ENCODE measurements at regions not wholly inside any gene's neighbourhood (a gene's known extent, or its start where the extent isn't known, plus 50 kb on each side); places are given as distances from the start of the nearest gene placed in this dataset.

GRCh38 chr22:47740109-47740805 is 977.8 kb downstream of the TBC1D22A start:
- no peak for DNase-seq

- DNase-seq, result no peak
These were observed 977.0 kb downstream of the TBC1D22A start for GRCh38 chr22:47739291-47740015.

- DNase-seq, result no peak
These were observed 976.1 kb downstream of the TBC1D22A start for GRCh38 chr22:47738472-47739013.

DNA sequence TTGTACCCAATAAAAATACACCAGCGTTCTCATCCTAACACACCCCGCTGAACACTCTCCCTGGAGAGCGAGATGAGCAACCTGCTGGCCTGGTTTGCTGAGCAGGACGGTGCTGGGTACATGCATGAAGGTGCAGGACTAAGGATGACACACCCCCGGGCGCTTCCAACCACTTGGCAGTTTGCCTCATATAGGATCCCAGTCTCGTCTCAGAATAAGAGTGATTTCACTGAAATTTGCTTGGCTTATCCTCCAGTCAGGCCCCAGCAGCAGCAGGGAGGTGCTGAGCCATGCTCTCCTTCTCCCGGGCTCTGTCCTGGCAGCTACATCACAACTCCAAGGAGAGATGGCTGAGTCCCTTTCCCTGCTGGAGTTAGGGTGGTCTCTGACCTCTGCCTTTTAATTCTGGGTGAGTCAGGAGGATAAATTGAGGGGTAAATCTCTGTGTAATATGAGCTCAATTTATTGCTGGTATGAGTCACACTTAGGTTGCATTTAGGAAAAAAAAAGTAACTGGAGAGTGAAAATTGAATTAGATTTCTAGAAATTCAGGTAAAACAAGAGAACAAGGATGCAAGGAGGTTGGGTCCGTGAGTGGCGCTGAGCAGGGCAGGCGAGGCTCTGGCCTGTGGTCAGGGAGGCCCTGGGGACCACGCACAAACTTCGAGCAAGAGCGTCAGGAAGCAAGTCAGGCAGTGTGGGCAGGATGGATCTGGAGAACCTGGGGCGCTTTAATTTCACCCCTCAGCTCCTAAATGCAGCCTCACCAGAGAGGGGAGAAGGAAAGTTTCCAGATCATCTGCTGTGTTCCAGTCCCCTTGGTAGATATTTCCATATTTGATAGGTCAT is 974.0 kb downstream of the TBC1D22A start:
- DNase-seq, result no peak

DNA sequence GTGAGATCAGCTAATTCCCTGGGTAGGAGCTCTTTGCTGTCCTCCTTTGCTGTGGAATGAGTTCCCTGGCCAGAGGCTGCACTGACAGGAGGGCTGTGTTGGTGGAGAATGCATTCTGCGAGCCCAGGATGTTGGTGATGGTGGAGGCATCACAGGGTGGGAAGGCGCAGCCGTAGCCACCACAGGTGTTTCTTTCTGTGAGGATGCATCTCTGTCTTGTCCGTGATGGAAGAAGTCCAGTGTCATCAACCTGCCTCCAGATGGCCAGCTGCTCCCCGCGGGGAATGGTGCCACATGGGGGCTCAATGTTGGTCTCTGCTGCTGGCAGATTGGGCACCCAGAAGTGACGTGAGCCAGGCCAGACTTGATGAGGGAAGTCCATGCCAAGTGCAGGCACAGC is 972.1 kb downstream of the TBC1D22A start:
- no peak for DNase-seq

GRCh38 chr22:47727641-47728040 is 965.2 kb downstream of the TBC1D22A start:
- DNase-seq, result no peak

DNA sequence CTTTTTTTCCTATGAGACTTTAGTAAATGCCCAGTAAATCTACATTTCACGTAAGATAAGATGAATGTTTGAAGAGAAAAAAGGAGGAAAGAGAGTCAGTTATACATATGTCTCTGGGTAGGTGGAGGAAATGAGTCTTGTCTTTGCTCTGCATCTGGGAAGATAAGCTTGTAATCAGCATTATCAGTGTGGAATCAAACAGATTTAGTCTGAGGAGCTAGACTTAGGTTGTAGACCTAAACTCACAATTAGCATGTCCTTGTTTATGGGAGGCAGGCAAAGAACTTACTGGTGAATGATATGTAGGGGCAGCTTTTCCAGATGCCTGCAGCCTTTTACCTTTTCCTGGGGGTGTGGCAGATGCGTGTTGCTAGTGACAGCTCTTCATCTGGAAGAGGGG is 962.3 kb downstream of the TBC1D22A start:
- no peak for DNase-seq

DNA sequence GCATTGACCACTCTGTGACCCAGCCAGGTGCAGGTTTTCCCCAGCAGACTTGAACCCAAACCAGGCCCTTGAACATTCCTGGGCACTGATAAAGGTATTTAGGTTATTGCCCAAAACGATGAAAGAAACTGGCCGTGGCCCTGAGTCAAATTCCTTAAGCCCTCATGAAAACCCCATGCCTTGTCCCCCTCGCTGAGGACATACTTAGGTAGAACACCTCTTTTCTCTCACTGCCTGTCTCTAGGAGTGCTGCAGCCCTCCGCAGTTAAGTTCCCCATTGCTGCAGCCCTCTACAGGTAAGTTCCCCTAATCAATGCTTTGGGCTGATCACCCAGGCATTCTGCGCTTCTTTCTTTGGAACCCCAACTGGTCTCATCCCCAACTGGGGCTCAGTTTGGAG is 961.6 kb downstream of the TBC1D22A start:
- no peak for DNase-seq

DNA sequence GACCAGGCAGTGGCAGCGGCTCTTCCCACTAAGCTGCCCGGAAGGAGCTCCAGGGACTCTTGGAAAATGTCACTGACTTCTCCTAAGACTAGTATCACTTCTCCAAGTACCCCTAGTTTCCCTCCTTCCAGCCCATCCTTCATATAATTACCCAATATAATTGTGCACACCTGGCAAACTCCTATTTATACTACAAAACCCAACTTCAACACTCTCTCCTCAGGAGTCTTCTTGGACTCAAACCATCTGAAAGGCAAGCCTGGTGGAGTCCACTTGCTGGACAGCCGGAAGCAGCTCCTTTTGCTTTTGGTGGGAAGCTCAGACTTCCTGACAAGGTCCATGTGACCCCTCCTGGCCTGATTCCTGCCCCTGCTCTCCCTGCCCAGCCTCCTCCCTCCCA is 955.9 kb downstream of the TBC1D22A start:
- DNase-seq, result no peak

- DNase-seq, result no peak
These were observed 954.6 kb downstream of the TBC1D22A start for GRCh38 chr22:47716890-47717615.

- DNase-seq, result no peak
These were observed 953.6 kb downstream of the TBC1D22A start for GRCh38 chr22:47715866-47716578.

DNA sequence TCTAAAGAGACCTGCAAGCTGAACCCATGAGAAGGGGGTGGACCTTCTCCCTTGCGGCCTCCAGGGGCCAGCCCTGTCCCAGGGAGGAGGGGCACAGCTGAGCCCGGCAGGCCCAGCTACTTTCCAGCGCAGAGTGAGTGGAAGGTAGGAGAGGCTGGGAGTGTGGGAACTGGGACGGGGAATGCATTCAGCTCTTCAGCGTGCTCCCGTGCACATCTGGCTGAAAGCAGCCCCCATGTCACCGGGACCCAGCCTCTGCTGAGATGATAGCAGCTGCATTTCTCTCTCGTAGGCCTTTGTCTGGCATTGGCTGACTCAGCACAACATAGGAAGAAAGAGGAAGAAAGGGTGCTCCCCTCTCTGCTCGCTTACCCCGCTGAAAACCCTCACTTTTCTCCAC is 951.5 kb downstream of the TBC1D22A start:
- peak; percentile 11 for DNase-seq

- DNase-seq, result no peak
These were observed 947.7 kb downstream of the TBC1D22A start for GRCh38 chr22:47710135-47710534.

DNA sequence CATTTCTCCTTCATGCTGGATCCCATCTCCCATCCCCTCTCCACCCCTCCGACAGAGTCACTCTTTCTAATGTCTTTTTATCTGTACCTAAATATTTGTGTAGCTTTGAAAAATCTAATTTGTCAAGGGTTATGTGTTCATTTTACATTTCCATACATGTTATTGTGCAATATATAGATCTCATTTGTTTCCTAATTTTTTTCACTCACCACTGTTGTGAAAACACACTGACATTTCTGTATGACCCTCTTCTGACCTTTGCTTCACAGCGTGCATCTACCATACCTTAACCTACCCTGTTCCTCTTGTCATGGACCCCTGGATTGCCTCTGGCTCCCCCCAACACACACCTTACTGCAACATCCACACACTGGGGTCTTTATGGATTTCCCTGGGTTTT is 942.9 kb downstream of the TBC1D22A start:
- no peak for DNase-seq

DNA sequence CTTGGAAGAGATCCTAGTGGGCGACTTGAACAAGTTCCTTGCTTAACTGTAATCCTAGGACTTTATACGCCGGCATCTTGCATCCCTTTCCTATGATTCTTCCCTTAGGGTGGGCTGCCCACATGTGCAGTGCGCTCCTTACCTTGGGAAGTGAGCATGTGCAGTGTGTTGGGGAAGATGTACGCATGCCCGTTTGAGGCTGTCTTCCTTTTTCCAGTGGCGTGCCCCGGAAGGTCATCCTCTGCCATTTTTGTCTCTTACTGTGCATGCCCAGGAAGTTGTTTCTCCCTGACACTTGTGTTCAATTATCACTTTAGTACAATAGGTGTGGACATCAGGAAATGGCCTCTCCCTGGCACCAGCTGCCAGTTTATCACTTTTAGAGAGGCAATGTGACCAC is 936.5 kb downstream of the TBC1D22A start:
- DNase-seq, result no peak

- DNase-seq, result no peak
These were observed 935.4 kb downstream of the TBC1D22A start for GRCh38 chr22:47697861-47698260.

DNA sequence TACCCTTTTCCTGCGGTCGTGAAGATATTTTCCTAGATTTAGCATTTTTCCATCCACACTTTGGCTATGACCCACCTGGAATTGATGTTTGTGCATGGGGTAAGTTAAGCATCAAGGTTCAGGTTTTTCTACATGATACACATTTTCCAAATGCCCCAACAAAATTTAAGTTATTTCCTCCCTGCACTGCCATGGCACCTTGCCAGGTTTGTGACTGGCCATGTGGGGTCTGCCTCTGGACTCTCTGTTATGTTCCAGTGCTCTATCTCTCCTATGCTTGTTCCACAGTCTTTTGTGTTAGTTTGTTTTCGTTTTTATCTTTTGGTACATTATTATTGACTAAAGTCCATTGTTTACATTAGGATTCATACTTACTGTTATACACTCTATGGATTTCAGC is 934.3 kb downstream of the TBC1D22A start:
- no peak for DNase-seq

DNA sequence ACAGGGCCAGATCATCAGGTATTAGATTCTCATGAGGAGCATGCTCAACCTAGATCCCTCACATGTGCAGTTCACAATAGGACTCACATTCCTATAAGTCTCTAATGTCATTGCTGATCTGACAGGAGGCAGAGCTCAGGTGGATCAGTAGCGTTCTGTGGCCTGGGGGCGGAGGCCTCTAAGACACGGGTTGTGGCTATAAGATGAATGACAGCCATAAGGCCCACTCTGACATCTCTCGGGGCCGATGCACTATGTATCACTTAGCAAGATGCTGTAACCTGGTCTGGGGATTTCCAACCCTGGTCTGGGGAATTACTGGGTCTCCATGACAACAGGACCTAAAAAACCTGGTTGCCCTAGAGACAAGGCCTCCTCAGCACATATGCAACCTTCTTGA is 932.7 kb downstream of the TBC1D22A start:
- DNase-seq, result no peak

DNA sequence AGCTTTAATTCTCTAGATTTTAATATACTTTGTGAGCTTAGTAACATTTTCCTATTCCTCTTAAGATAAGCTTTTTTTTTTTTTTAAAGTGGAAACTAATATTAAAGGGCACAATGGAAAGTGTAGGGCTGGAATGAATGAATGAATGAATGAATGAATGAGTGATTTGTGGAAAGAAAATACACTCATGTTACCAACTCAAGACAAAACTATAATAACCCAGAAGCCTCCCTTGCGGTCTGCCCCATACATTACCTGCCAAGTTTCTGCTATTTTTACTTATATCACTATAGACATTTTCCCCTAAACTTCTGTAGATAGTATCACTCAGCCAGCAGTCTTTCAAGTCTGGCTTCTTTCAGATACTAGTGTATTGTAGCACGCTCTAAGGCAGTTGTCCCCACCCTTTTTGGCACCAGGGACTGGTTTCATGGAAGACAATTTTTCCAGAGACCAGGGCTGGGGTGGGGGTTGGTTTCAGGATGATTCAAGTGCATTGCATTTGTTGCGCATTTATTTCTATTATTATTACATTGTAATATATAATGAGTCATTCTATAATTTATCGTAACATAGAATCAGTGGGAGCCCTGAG is 932.2 kb downstream of the TBC1D22A start:
- no peak for DNase-seq

- no peak for DNase-seq
These were observed 931.2 kb downstream of the TBC1D22A start for GRCh38 chr22:47693606-47694005.

DNA sequence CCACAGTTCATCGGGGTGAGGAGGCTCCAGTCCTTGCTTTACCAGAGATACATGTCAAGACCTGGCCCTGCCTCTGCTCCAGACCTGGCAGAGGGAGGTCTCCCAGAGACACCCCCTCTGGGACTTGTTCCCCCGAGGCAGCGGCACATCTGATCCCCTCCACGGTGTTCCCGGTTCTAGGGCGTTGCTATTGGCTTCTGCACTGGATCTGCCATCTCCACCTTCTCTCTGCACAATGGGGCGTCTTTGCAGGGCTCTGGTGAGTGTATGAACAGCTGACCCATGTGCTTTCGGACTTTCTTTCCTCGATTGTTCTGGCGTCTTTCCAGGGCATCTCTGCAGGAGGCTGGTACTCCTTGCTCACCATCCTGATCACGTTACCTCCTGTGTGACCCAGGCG is 930.4 kb downstream of the TBC1D22A start:
- DNase-seq, result no peak

Data from hematopoietic multipotent progenitor cell treated with erythropoietin and hydrocortisone succinate and interleukin-3 and kit ligand, for 4 days (in vitro differentiated cells).